Activated CD4-positive, alpha-beta T cell treated with anti-CD3 and anti-CD28 coated beads, Interleukin-2, amount 50 U/mL, for 48 hours (primary cell): ENCODE measurements at regions not wholly inside any gene's neighbourhood (a gene's known extent, or its start where the extent isn't known, plus 50 kb on each side); places are given as distances from the start of the nearest gene placed in this dataset.

Source experiments
- DNase-seq, 2 experiments: peaks; one replicate each; pipeline ENCODE4 v3.0.0-alpha.2; 2020

GRCh38 chr21:38556390-38556789 lies 58.1 kb upstream of the ERG start:
- no peak for DNase-seq

- no peak for DNase-seq
Observed at GRCh38 chr21:38561205-38561604, 62.9 kb upstream of the ERG start.

- DNase-seq, result no peak
Observed at GRCh38 chr21:38561613-38562581, 63.6 kb upstream of the ERG start.

GRCh38 chr21:38567335-38567969 lies 69.2 kb upstream of the ERG start:
- DNase-seq, result no peak

GRCh38 chr21:38567970-38568360 lies 69.7 kb upstream of the ERG start:
- no peak for DNase-seq

GRCh38 chr21:38569733-38570132 lies 71.5 kb upstream of the ERG start:
- no peak for DNase-seq

- no peak for DNase-seq
Observed at GRCh38 chr21:38570596-38570995, 72.3 kb upstream of the ERG start.

- no peak for DNase-seq
Observed at GRCh38 chr21:38574895-38575575, 76.8 kb upstream of the ERG start.

GRCh38 chr21:38577887-38578286 lies 79.6 kb upstream of the ERG start:
- no peak for DNase-seq

GRCh38 chr21:38590449-38591217 lies 92.4 kb upstream of the ERG start:
- no peak for DNase-seq

GRCh38 chr21:38591218-38591537 lies 92.9 kb upstream of the ERG start:
- DNase-seq, result no peak

- DNase-seq, result no peak
Observed at GRCh38 chr21:38596264-38597042, 98.2 kb upstream of the ERG start.

- no peak for DNase-seq
Observed at GRCh38 chr21:38597421-38597820, 99.1 kb upstream of the ERG start.

- no peak for DNase-seq
Observed at GRCh38 chr21:38598413-38598812, 100.1 kb upstream of the ERG start.

- no peak for DNase-seq
Observed at GRCh38 chr21:38599381-38599975, 101.2 kb upstream of the ERG start.

GRCh38 chr21:38600106-38600505 lies 101.8 kb upstream of the ERG start:
- no peak for DNase-seq

GRCh38 chr21:38605236-38605635 lies 107.0 kb upstream of the ERG start:
- no peak for DNase-seq

GRCh38 chr21:38609580-38609979 lies 111.3 kb upstream of the ERG start:
- DNase-seq, result no peak

GRCh38 chr21:38610623-38611251 lies 112.5 kb upstream of the ERG start:
- no peak for DNase-seq

- DNase-seq, result no peak
Observed at GRCh38 chr21:38611277-38611676, 113.0 kb upstream of the ERG start.

GRCh38 chr21:38613686-38614085 lies 115.4 kb upstream of the ERG start:
- DNase-seq, result no peak
